GM18858 (cell line): ENCODE measurements at regions not wholly inside any gene's neighbourhood (a gene's known extent, or its start where the extent isn't known, plus 50 kb on each side); places are given as distances from the start of the nearest gene placed in this dataset.

Experiments used
- ATAC-seq: cut with Tn5 transposase; IDR thresholded peaks from one replicate; pipeline ENCODE4 v1.9.1; 2021; ENCODE audit not compliant: unreplicated experiment

- ATAC-seq, result no peak
These were observed 53.5 kb downstream of the ZNF608 start for GRCh38 chr5:124692950-124693349.

GRCh38 chr5:124692324-124692723 lies 54.1 kb downstream of the ZNF608 start:
- no peak for ATAC-seq

GRCh38 chr5:124689653-124690052 lies 56.8 kb downstream of the ZNF608 start:
- no peak for ATAC-seq

GRCh38 chr5:124686239-124687004 lies 60.0 kb downstream of the ZNF608 start:
- no peak for ATAC-seq

GRCh38 chr5:124685404-124685930 lies 61.0 kb downstream of the ZNF608 start:
- no peak for ATAC-seq

- ATAC-seq, result no peak
These were observed 62.4 kb downstream of the ZNF608 start for GRCh38 chr5:124683917-124684555.

GRCh38 chr5:124679578-124680199 lies 66.8 kb downstream of the ZNF608 start:
- ATAC-seq, result no peak

- no peak for ATAC-seq
These were observed 67.4 kb downstream of the ZNF608 start for GRCh38 chr5:124678922-124679519.

- ATAC-seq, result no peak
These were observed 68.0 kb downstream of the ZNF608 start for GRCh38 chr5:124678468-124678867.

- ATAC-seq, result no peak
These were observed 68.8 kb downstream of the ZNF608 start for GRCh38 chr5:124677374-124678351.

GRCh38 chr5:124675931-124676846 lies 70.2 kb downstream of the ZNF608 start:
- no peak for ATAC-seq

- ATAC-seq, result no peak
These were observed 75.2 kb downstream of the ZNF608 start for GRCh38 chr5:124671193-124671592.

- ATAC-seq, result no peak
These were observed 75.7 kb downstream of the ZNF608 start for GRCh38 chr5:124670722-124671184.

- no peak for ATAC-seq
These were observed 76.3 kb downstream of the ZNF608 start for GRCh38 chr5:124669956-124670721.

- no peak for ATAC-seq
These were observed 77.2 kb downstream of the ZNF608 start for GRCh38 chr5:124669300-124669648.

- no peak for ATAC-seq
These were observed 77.8 kb downstream of the ZNF608 start for GRCh38 chr5:124668353-124669299.

- no peak for ATAC-seq
These were observed 80.8 kb downstream of the ZNF608 start for GRCh38 chr5:124665625-124666024.
